HepG2 (cell line): ENCODE measurements at regions not wholly inside any gene's neighbourhood (a gene's known extent, or its start where the extent isn't known, plus 50 kb on each side); places are given as distances from the start of the nearest gene placed in this dataset.
A peak's percentile ranks its signal among the peaks of the same experiment; 100 is the strongest.

Experiments
- AFF4 ChIP-seq: sonication (generic); formaldehyde crosslinking; IDR thresholded peaks from 2 replicates; pipeline ENCODE4 v1.4.0; 2020; ENCODE audit warnings: missing genetic modification reagents
- BATF2 ChIP-seq: sonication (generic); formaldehyde crosslinking; IDR thresholded peaks from 2 replicates; pipeline ENCODE4 v1.8.0; 2022; ENCODE audit warnings: mild to moderate bottlenecking, missing genetic modification reagents, moderate library complexity
- CENPT ChIP-seq: sonication (generic); formaldehyde crosslinking; IDR thresholded peaks from 2 replicates; pipeline ENCODE4 v1.8.0; 2022; ENCODE audit warnings: low read depth, mild to moderate bottlenecking, moderate library complexity, missing genetic modification reagents
- FOXK1 ChIP-seq: sonication (generic); formaldehyde crosslinking; IDR thresholded peaks from 2 replicates; pipeline ENCODE4 v1.4.0; 2020; ENCODE audit warnings: low read depth, missing genetic modification reagents, borderline replicate concordance
- ISX ChIP-seq: sonication (generic); formaldehyde crosslinking; conservative IDR thresholded peaks from 2 replicates; pipeline ENCODE4 v1.5.0; 2020; ENCODE audit warnings: missing genetic modification reagents
- KDM5A ChIP-seq: fragments of 200-600 bp; sonication (generic); IDR thresholded peaks from 2 replicates; pipeline ENCODE4 v1.7.0; 2018; ENCODE audit warnings: antibody characterized with exemption, mild to moderate bottlenecking, low read length, borderline replicate concordance
- MYC ChIP-seq: sonication (generic); formaldehyde crosslinking; IDR thresholded peaks from 2 replicates; pipeline ENCODE4 v1.9.0; 2021; ENCODE audit warnings: missing genetic modification reagents, borderline replicate concordance
- PHF21A ChIP-seq: sonication (generic); formaldehyde crosslinking; IDR thresholded peaks from 2 replicates; pipeline ENCODE4 v1.5.0; 2020; ENCODE audit warnings: mild to moderate bottlenecking, missing genetic modification reagents
- RAD21 ChIP-seq: fragments of 450-650 bp; formaldehyde crosslinking; IDR thresholded peaks from 2 replicates; pipeline ENCODE4 v1.5.0; 2020; ENCODE audit warnings: mild to moderate bottlenecking
- RAD51 ChIP-seq: fragments of 450-650 bp; IDR thresholded peaks from 2 replicates; pipeline ENCODE4 v1.6.1; 2016; ENCODE audit warnings: borderline replicate concordance
- SOX13 ChIP-seq, 3 experiments: fragments of 450-650 bp in 1 of 3; sonication (generic) in 1 of 3; formaldehyde crosslinking in 1 of 3; IDR thresholded peaks in 2 of 3; conservative IDR thresholded peaks in 1 of 3; 2 replicates each; pipeline versions ENCODE4 v1.5.0 to v1.6.1; 2016 to 2020; ENCODE audit warnings: antibody characterized with exemption in 1 of 3, mild to moderate bottlenecking in 1 of 3, missing compliant biosample characterization in 1 of 3, missing genetic modification reagents in 1 of 3, moderate library complexity in 1 of 3
- THAP11 ChIP-seq: IDR thresholded peaks from 2 replicates; pipeline ENCODE4 v1.6.1; 2016; ENCODE audit warnings: missing biosample characterization, missing genetic modification reagents
- USF2 ChIP-seq, 2 experiments: sonication (generic) in 1 of 2; formaldehyde crosslinking in 1 of 2; IDR thresholded peaks; 2 replicates each; pipeline versions ENCODE4 v1.5.1 to v1.6.1; 2011 to 2020; ENCODE audit warnings: borderline replicate concordance in 1 of 2, low read depth in 1 of 2, low read length in 1 of 2, mild to moderate bottlenecking in 1 of 2, missing genetic modification reagents in 1 of 2, moderate library complexity in 1 of 2
- ZNF574 ChIP-seq: sonication (generic); formaldehyde crosslinking; IDR thresholded peaks from 2 replicates; pipeline ENCODE4 v1.4.0; 2020; ENCODE audit warnings: missing genetic modification reagents
- ZNF576 ChIP-seq: sonication (generic); formaldehyde crosslinking; IDR thresholded peaks from 2 replicates; pipeline ENCODE4 v1.4.0; 2020; ENCODE audit warnings: mild to moderate bottlenecking, missing genetic modification reagents
- ZNF709 ChIP-seq: sonication (generic); formaldehyde crosslinking; IDR thresholded peaks from 2 replicates; pipeline ENCODE4 v1.5.0; 2020; ENCODE audit warnings: mild to moderate bottlenecking, missing genetic modification reagents
- ZSCAN22 ChIP-seq: sonication (generic); formaldehyde crosslinking; IDR thresholded peaks from 2 replicates; pipeline ENCODE4 v1.4.0; 2020; ENCODE audit warnings: mild to moderate bottlenecking, missing genetic modification reagents

GRCh38 chr17:72592242-72592966 is 471.6 kb downstream of the SOX9 start (continued):
- TF ChIP-seq AFF4 (peak; percentile 83), PHF21A (no peak), ZNF574 (CRISPR knock-in tag) (peak; percentile 85), CENPT (CRISPR knock-in tag) (peak; percentile 88; the same call in 1 of the 2 replicates), MYC (CRISPR knock-in tag) (peak; percentile 65; the same call in 1 of the 2 replicates), RAD21 (peak; percentile 83), ZSCAN22 (no peak), USF2 (IDR thresholded peaks at IDR 0.05; ENCODE audit: low read depth, low read length) (no peak), USF2 (CRISPR knock-in tag; IDR thresholded peaks at IDR 0.05; ENCODE audit: borderline replicate concordance) (no peak), KDM5A (no peak; the same call in 1 of the 2 replicates), BATF2 (CRISPR knock-in tag) (0 out of 2 replicates have a peak, but pooled peaks have one; percentile 44), RAD51 (no peak), ZNF576 (CRISPR knock-in tag) (no peak; the same call in 1 of the 2 replicates), SOX13 (IDR thresholded peaks at IDR 0.05) (no peak), SOX13 (CRISPR knock-in tag; conservative IDR thresholded peaks at IDR 0.05 in 1 of 2, IDR thresholded peaks at IDR 0.05 in 1 of 2) (peak in 1 of 2 experiments; percentile 67; a peak in 2 of 4 replicates), THAP11 (CRISPR knock-in tag) (peak; percentile 98), ISX (CRISPR knock-in tag) (no peak), ZNF709 (CRISPR knock-in tag) (no peak), FOXK1 (CRISPR knock-in tag) (peak; percentile 69)
